Keratinocyte (primary cell): ENCODE measurements at regions not wholly inside any gene's neighbourhood (a gene's known extent, or its start where the extent isn't known, plus 50 kb on each side); places are given as distances from the start of the nearest gene placed in this dataset.

Source experiments
- DNase-seq: peaks from one replicate; pipeline ENCODE4 v3.0.0-alpha.2; 2011; ENCODE audit warnings: low read depth, missing footprints, low spot score
- FAIRE-seq: peaks from 2 replicates; lab custom pipeline; 2011; peaks lifted over from hg19 to GRCh38; lab: Jason Lieb, UNC
- H2AFZ ChIP-seq: 2 replicates; pipeline ENCODE4 v1.6.0; 2012; ENCODE audit warnings: low read length, control low read depth, inconsistent platforms; ENCODE audit not compliant: control insufficient read depth
- H3K27ac ChIP-seq: 2 replicates; pipeline ENCODE4 v1.5.1; 2011; ENCODE audit warnings: low read length; ENCODE audit not compliant: control insufficient read depth, insufficient read depth
- H3K27me3 ChIP-seq: 3 replicates; pipeline ENCODE4 v1.6.0; 2011; ENCODE audit warnings: low read length; ENCODE audit not compliant: control insufficient read depth, insufficient read depth; ENCODE audit errors: extremely low read depth
- H3K36me3 ChIP-seq, 2 experiments: 2 replicates in 1 of 2; 3 replicates in 1 of 2; pipeline ENCODE4 v1.5.1; 2011; ENCODE audit warnings: low read length in 2 of 2, mild to moderate bottlenecking in 1 of 2; ENCODE audit not compliant: control insufficient read depth in 2 of 2, insufficient read depth in 2 of 2; ENCODE audit errors: extremely low read depth in 1 of 2
- H3K4me1 ChIP-seq: 3 replicates; pipeline ENCODE4 v1.5.1; 2011; ENCODE audit warnings: low read length; ENCODE audit not compliant: control insufficient read depth, insufficient read depth; ENCODE audit errors: extremely low read depth
- H3K4me2 ChIP-seq: 3 replicates; pipeline ENCODE4 v1.6.0; 2011; ENCODE audit warnings: low read depth, low read length; ENCODE audit not compliant: control insufficient read depth, insufficient read depth; ENCODE audit errors: extremely low read depth
- H3K4me3 ChIP-seq, 3 experiments: fragments of 200-600 bp in 1 of 3; sonication (generic) in 1 of 3; 2 replicates in 2 of 3; 3 replicates in 1 of 3; pipeline ENCODE4 v1.5.1; 2011 to 2016; ENCODE audit warnings: low read length in 3 of 3, mild to moderate bottlenecking in 3 of 3, control low read depth in 2 of 3, inconsistent platforms in 1 of 3, low read depth in 1 of 3, mixed read lengths in 1 of 3, mixed run types in 1 of 3, moderate library complexity in 1 of 3; ENCODE audit not compliant: control insufficient read depth in 2 of 3, insufficient read depth in 2 of 3; ENCODE audit errors: extremely low read depth in 1 of 3
- H3K79me2 ChIP-seq: 2 replicates; pipeline ENCODE4 v1.6.0; 2012; ENCODE audit warnings: low read length; ENCODE audit not compliant: control insufficient read depth, insufficient read depth
- H3K9ac ChIP-seq: 3 replicates; pipeline ENCODE4 v1.6.0; 2011; ENCODE audit warnings: low read length; ENCODE audit not compliant: control insufficient read depth, insufficient read depth; ENCODE audit errors: extremely low read depth
- H3K9me1 ChIP-seq: 3 replicates; pipeline ENCODE4 v1.6.0; 2011; ENCODE audit warnings: low read length; ENCODE audit not compliant: control insufficient read depth, insufficient read depth; ENCODE audit errors: extremely low read depth
- H3K9me3 ChIP-seq: 2 replicates; pipeline ENCODE4 v1.5.1; 2012; ENCODE audit warnings: low read depth, low read length; ENCODE audit not compliant: control insufficient read depth
- H4K20me1 ChIP-seq: 3 replicates; pipeline ENCODE4 v1.6.0; 2011; ENCODE audit warnings: low read length; ENCODE audit not compliant: control insufficient read depth, insufficient read depth; ENCODE audit errors: extremely low read depth
- CTCF ChIP-seq, 3 experiments: IDR thresholded peaks in 1 of 3; conservative IDR thresholded peaks in 1 of 3; optimal IDR thresholded peaks in 1 of 3; 2 replicates in 2 of 3; 3 replicates in 1 of 3; pipeline versions ENCODE3 to v1.5.1; 2011; ENCODE audit warnings: low read length in 3 of 3, mild to moderate bottlenecking in 3 of 3, moderate library complexity in 2 of 3, control low read depth in 1 of 3, inconsistent platforms in 1 of 3; ENCODE audit not compliant: insufficient read depth in 2 of 3; ENCODE audit errors: extremely low read depth in 1 of 3
- EZH2 ChIP-seq: IDR thresholded peaks from one replicate; pipeline ENCODE4 v1.6.1; 2012; ENCODE audit warnings: inconsistent platforms, mild to moderate bottlenecking, low read length, moderate library complexity
- dilution Hi-C: fragments of 300-500 bp; cut with MboI; formaldehyde crosslinking; loops from one replicate; pipeline ENCODE4 v1.7.0; 2020; ENCODE audit warnings: low sequenced_read_pairs; ENCODE audit not compliant: extremely low pct_ligation_motif_present

DNA sequence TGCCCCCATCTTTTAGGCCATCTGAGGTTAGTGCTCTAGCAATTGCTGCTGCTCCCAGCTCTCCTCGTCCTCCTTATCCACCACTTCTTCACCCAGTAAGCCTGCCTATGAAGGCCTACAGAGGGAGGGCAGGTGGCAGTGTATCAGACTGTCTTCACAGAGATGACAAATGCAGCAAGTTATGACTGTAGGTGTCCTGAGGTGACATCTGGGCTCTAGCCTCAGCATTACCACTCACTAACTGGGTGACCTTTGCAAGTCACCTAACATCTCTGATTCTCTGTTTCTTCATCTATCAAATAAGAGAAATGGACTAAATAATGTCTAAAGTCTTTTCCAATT is 151.6 kb downstream of the NOC3L start:
- H3K4me1 ChIP-seq, result no peaks in the 10 kb centered on the region
- DNase-seq (no peak), FAIRE-seq (no peak)
- no peaks in the 10 kb centered on the region for H3K79me2 ChIP-seq
- dilution Hi-C loops, result no loop called here
- no peak overlapping the region for H2AFZ ChIP-seq
- H3K9ac ChIP-seq, result no peak overlapping the region
- H3K36me3 ChIP-seq, result no peaks in the 10 kb centered on the region
- no peak overlapping the region for H3K27ac ChIP-seq
- H3K4me3 ChIP-seq, result no peak overlapping the region
- no peaks in the 10 kb centered on the region for H3K27me3 ChIP-seq
- no peaks in the 10 kb centered on the region for H3K9me1 ChIP-seq
- H3K9me3 ChIP-seq, result no peaks in the 10 kb centered on the region
- TF ChIP-seq EZH2 (no peak), CTCF (optimal IDR thresholded peaks at IDR 0.05 in 1 of 3, IDR thresholded peaks at IDR 0.05 in 1 of 3, conservative IDR thresholded peaks at IDR 0.05 in 1 of 3; ENCODE audit: extremely low read depth in 1 of 3, insufficient read depth in 2 of 3, low read length in 3 of 3) (no peak)
- H4K20me1 ChIP-seq, result no peaks in the 10 kb centered on the region
- no peak overlapping the region for H3K4me2 ChIP-seq

DNA sequence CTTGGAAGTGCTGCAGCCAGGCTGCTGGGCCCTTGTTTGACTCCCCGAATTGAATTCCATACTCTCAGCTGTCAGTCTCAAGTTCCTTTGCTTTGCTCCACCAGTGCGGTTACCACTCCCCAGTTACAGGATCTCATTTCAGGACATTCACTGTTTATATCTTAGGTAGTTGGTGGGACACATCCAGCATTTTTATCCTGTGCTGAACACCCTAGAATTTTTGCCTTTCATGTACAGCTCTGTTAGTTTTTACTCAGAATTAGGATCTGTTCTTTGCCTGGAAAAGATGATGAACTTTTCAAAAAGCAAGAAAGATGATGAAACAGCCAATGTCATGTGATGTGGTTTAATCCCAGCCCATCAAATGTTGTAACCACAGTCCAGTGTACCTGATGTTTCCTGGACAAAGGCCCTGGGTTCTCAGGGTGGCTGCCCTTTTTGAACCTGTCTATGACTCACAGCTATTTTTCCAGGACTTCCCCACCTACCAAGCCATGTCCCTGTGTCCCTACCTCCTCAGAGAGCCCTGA is 149.7 kb downstream of the NOC3L start:
- Histone ChIP-seq H3K36me3 (no peaks in the 10 kb centered on the region), H3K9me1 (no peaks in the 10 kb centered on the region), H3K79me2 (no peaks in the 10 kb centered on the region), H4K20me1 (no peaks in the 10 kb centered on the region), H2AFZ (no peak overlapping the region), H3K9ac (no peak overlapping the region), H3K4me1 (no peaks in the 10 kb centered on the region), H3K27me3 (no peaks in the 10 kb centered on the region), H3K27ac (no peak overlapping the region), H3K9me3 (no peaks in the 10 kb centered on the region), H3K4me2 (no peak overlapping the region), H3K4me3 (no peak overlapping the region)
- FAIRE-seq (no peak), DNase-seq (no peak)
- no peak for TF ChIP-seq EZH2
- no peak for TF ChIP-seq CTCF (optimal IDR thresholded peaks at IDR 0.05 in 1 of 3, IDR thresholded peaks at IDR 0.05 in 1 of 3, conservative IDR thresholded peaks at IDR 0.05 in 1 of 3; ENCODE audit: extremely low read depth in 1 of 3, insufficient read depth in 2 of 3, low read length in 3 of 3)
- dilution Hi-C loops, result no loop called here
